ENCODE measurements at regions not wholly inside any gene's neighbourhood (a gene's known extent, or its start where the extent isn't known, plus 50 kb on each side); places are given as distances from the start of the nearest gene placed in this dataset.

DNA sequence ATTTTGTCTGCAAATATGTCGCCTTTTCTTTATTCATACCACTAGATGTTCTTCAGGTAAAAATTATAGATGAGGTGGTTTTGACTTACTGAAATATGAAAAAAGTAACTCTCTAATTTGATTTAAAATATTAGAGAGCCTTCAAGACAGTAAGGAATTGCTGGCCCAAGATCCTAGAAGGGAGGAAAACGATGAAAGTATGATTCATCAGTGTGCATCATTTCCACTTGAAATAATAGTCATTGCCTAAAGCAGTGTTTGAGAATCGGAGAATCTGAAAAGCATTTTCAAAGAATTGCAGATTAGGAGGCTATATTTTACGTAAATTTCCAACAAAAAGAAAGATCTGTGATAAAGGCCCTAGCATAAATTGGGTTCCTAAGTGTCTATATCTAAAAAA is 1707.9 kb upstream of the PRR20A start:
- 62 to 75% methylated on average over 4 of the region's 4 CpGs for WGBS, 2 donors
- DNase-seq (ENCODE audit: low spot score in 2 of 2), result no peak
- H3K4me1 ChIP-seq, result no peaks in the 10 kb centered on the region
- TF ChIP-seq, protein P1, sequence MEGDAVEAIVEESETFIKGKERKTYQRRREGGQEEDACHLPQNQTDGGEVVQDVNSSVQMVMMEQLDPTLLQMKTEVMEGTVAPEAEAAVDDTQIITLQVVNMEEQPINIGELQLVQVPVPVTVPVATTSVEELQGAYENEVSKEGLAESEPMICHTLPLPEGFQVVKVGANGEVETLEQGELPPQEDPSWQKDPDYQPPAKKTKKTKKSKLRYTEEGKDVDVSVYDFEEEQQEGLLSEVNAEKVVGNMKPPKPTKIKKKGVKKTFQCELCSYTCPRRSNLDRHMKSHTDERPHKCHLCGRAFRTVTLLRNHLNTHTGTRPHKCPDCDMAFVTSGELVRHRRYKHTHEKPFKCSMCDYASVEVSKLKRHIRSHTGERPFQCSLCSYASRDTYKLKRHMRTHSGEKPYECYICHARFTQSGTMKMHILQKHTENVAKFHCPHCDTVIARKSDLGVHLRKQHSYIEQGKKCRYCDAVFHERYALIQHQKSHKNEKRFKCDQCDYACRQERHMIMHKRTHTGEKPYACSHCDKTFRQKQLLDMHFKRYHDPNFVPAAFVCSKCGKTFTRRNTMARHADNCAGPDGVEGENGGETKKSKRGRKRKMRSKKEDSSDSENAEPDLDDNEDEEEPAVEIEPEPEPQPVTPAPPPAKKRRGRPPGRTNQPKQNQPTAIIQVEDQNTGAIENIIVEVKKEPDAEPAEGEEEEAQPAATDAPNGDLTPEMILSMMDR (IDR thresholded peaks at IDR 0.05), result no peak
- TF ChIP-seq EP300 (IDR thresholded peaks at IDR 0.05) (no peak), POLR2A (IDR thresholded peaks at IDR 0.05) (no peak)
- H3K9me3 ChIP-seq, result no peaks in the 10 kb centered on the region
- no peak overlapping the region for H3K4me3 ChIP-seq
- H3K27me3 ChIP-seq, result no peaks in the 10 kb centered on the region
- no peak overlapping the region for H3K27ac ChIP-seq
- H3K36me3 ChIP-seq, result no peaks in the 10 kb centered on the region

DNA sequence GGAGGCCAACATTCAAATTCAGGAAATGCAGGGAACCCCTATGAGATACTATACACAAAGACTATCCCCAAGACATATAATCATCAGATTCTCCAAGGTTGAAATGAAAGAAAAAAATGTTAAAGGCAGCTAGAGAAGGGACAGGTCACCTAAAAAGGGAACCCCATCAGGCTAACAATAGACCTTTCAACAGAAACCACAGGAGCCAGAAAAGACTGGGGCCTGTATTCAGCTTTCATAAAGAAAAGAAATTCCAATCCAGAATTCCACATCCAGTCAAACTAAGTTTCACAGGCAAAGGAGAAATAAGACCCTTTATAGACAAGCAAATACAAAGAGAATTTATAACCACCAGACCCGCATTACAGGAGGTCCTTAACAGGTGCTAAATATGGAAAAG is 1703.6 kb upstream of the PRR20A start:
- Histone ChIP-seq H3K9me3 (no peaks in the 10 kb centered on the region), H3K4me1 (no peaks in the 10 kb centered on the region), H3K36me3 (no peaks in the 10 kb centered on the region), H3K27ac (no peak overlapping the region), H3K4me3 (no peak overlapping the region), H3K27me3 (no peaks in the 10 kb centered on the region)
- TF ChIP-seq POLR2A (IDR thresholded peaks at IDR 0.05) (no peak), EP300 (IDR thresholded peaks at IDR 0.05) (no peak)
- TF ChIP-seq, protein P1 (IDR thresholded peaks at IDR 0.05), result no peak
- DNase-seq (ENCODE audit: low spot score in 2 of 2), result no peak
- WGBS, 2 donors, result 0 to 59% methylated on average over 1 of the region's 1 CpG

DNA sequence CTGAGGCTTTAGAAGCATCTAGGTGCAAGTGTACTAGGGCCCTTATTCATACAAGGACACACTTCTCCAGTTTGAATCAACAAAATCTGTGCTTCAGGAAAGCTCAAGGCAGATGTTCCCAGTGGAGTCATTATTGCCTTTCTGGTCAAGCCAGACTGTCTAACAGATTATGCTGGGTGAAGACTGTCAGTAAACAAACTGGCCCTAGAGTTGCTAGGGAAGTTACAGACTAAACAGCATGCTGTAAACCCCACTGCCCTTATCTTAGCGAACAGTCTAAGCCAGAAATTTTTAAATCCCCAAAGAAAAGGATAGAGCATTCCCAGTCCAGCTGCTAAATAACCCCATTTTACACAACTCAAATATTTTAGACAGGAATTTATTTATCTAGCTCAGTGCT is 1701.3 kb upstream of the PRR20A start:
- no peak for DNase-seq (ENCODE audit: low spot score in 2 of 2)
- Histone ChIP-seq H3K27ac (no peak overlapping the region), H3K9me3 (no peaks in the 10 kb centered on the region), H3K4me1 (no peaks in the 10 kb centered on the region), H3K36me3 (no peaks in the 10 kb centered on the region), H3K4me3 (no peak overlapping the region), H3K27me3 (no peaks in the 10 kb centered on the region)
- WGBS, 2 donors, result 28 to 40% methylated on average over 1 of the region's 1 CpG
- TF ChIP-seq POLR2A (IDR thresholded peaks at IDR 0.05), result no peak
- TF ChIP-seq EP300 (IDR thresholded peaks at IDR 0.05), result no peak
- TF ChIP-seq, protein P1 (IDR thresholded peaks at IDR 0.05), result no peak

DNA sequence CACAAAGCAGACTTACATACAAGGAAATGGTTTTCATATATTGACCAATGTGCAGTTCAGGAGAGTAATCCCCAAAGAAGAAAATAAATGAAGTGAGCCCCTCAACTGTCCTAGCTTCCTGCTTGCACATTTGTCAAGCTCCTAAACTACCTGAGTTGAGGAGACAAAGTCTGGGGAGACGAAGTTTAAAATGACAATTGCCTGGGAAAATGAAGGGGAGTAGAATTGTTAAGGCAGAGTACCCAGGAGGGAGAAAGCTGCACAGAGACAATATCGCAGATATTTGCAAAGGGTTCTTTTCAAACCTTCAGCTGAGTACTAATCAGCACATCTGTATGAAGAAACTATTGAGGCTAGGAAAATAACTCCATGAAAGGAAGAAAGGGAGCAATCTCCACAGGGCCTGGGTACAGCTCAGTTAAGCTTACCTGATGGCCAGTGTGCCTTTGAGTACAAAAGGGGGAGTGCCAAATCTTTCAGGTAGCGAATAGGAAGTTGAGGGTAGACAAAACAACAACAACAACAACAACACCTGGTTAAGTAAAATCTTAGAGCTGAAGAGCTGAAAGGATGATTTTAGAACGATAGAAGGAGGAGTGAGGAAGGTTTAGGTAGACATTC is 1700.1 kb upstream of the PRR20A start:
- WGBS, 2 donors, result 77 to 79% methylated on average over 4 of the region's 4 CpGs
- no peak overlapping the region for H3K4me3 ChIP-seq
- H3K4me1 ChIP-seq, result no peaks in the 10 kb centered on the region
- no peak for TF ChIP-seq EP300 (IDR thresholded peaks at IDR 0.05)
- no peak for TF ChIP-seq POLR2A (IDR thresholded peaks at IDR 0.05)
- TF ChIP-seq, protein P1 (IDR thresholded peaks at IDR 0.05), result no peak
- no peak overlapping the region for H3K27ac ChIP-seq
- no peaks in the 10 kb centered on the region for H3K36me3 ChIP-seq
- H3K27me3 ChIP-seq, result no peaks in the 10 kb centered on the region
- no peak for DNase-seq (ENCODE audit: low spot score in 2 of 2)
- H3K9me3 ChIP-seq, result no peaks in the 10 kb centered on the region

DNA sequence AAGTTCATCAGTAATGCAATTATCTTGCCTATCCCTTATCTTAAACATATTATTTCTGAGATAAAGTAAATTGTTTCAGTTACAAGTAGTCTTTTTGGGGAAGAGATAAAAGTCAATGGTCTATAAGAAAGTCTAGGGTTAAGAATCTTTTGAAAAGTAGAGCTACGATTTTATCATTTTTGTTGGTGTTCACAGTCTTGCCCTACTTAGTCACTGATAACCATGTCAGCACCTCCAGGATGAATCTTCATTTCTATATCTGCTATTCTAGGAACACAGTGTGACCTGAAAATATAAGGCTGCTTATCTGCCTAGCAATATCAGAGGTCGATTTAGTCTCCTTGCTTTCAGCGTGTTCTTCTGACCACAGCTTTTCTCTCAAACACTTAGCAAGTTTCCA is 1676.5 kb upstream of the PRR20A start:
- 85 to 92% methylated on average over 3 of the region's 3 CpGs for WGBS, 2 donors
- Histone ChIP-seq H3K9me3 (no peaks in the 10 kb centered on the region), H3K27ac (no peak overlapping the region), H3K4me1 (no peaks in the 10 kb centered on the region), H3K4me3 (no peak overlapping the region), H3K27me3 (no peaks in the 10 kb centered on the region), H3K36me3 (no peaks in the 10 kb centered on the region)
- TF ChIP-seq POLR2A (IDR thresholded peaks at IDR 0.05), result no peak
- no peak for TF ChIP-seq EP300 (IDR thresholded peaks at IDR 0.05)
- TF ChIP-seq, protein P1 (IDR thresholded peaks at IDR 0.05), result no peak
- DNase-seq (ENCODE audit: low spot score in 2 of 2), result no peak

All from tibial nerve (tissue), 4 donors.